ENCODE measurements at regions not wholly inside any gene's neighbourhood (a gene's known extent, or its start where the extent isn't known, plus 50 kb on each side); places are given as distances from the start of the nearest gene placed in this dataset.
"Not testable (repeated sequence)": the region's sequence is repeated elsewhere in the genome, so short reads cannot be mapped to it uniquely, and the experiment has no call there.

GRCh38 chr7:91752102-91752501 lies 128.4 kb downstream of the MTERF1 start:
- no peaks in the 10 kb centered on the region for H3K36me3 ChIP-seq (ENCODE audit: control insufficient read depth, insufficient read depth, low read length)
- H3K27me3 ChIP-seq (ENCODE audit: control insufficient read depth, insufficient read depth, low read length) = no peaks in the 10 kb centered on the region
- no peak overlapping the region for H3K27ac ChIP-seq (ENCODE audit: low read length)
- DNase-seq = no peak
- WGBS (ENCODE audit: insufficient coverage) = no CpG with 5 or more reads among the region's 1 CpG
- H3K4me1 ChIP-seq (ENCODE audit: control insufficient read depth, insufficient read depth, low read length) = no peaks in the 10 kb centered on the region
- peaks cover 5% of the 10 kb centered on the region for H3K9me3 ChIP-seq (replicated peaks; ENCODE audit: control insufficient read depth, low read depth, low read length)
- no peak overlapping the region for H3K4me3 ChIP-seq (ENCODE audit: low read length)

GRCh38 chr7:91754280-91754679 lies 126.2 kb downstream of the MTERF1 start:
- not testable (repeated sequence) for H3K36me3 ChIP-seq (ENCODE audit: control insufficient read depth, insufficient read depth, low read length); H3K27me3 ChIP-seq (ENCODE audit: control insufficient read depth, insufficient read depth, low read length); DNase-seq; H3K4me1 ChIP-seq (ENCODE audit: control insufficient read depth, insufficient read depth, low read length); H3K4me3 ChIP-seq (ENCODE audit: low read length); H3K27ac ChIP-seq (ENCODE audit: low read length); H3K9me3 ChIP-seq (replicated peaks; ENCODE audit: control insufficient read depth, low read depth, low read length)
- no CpG with 5 or more reads among the region's 1 CpG for WGBS (ENCODE audit: insufficient coverage)

GRCh38 chr7:91755121-91755520 lies 125.4 kb downstream of the MTERF1 start:
- H3K4me3 ChIP-seq (ENCODE audit: low read length); H3K27ac ChIP-seq (ENCODE audit: low read length); H3K36me3 ChIP-seq (ENCODE audit: control insufficient read depth, insufficient read depth, low read length); H3K27me3 ChIP-seq (ENCODE audit: control insufficient read depth, insufficient read depth, low read length); H3K9me3 ChIP-seq (replicated peaks; ENCODE audit: control insufficient read depth, low read depth, low read length); DNase-seq; H3K4me1 ChIP-seq (ENCODE audit: control insufficient read depth, insufficient read depth, low read length): not testable (repeated sequence)

GRCh38 chr7:91759205-91759863 lies 121.2 kb downstream of the MTERF1 start:
- no peaks in the 10 kb centered on the region for H3K27me3 ChIP-seq (ENCODE audit: control insufficient read depth, insufficient read depth, low read length)
- H3K4me1 ChIP-seq (ENCODE audit: control insufficient read depth, insufficient read depth, low read length) = no peaks in the 10 kb centered on the region
- DNase-seq = no peak
- no peak overlapping the region for H3K4me3 ChIP-seq (ENCODE audit: low read length)
- H3K9me3 ChIP-seq (replicated peaks; ENCODE audit: control insufficient read depth, low read depth, low read length) = no peaks in the 10 kb centered on the region
- H3K27ac ChIP-seq (ENCODE audit: low read length) = no peak overlapping the region
- 56% methylated on average over 4 of the region's 4 CpGs for whole genome bisulfite sequencing (ENCODE audit: insufficient coverage)
- H3K36me3 ChIP-seq (ENCODE audit: control insufficient read depth, insufficient read depth, low read length) = no peaks in the 10 kb centered on the region

GRCh38 chr7:91767820-91768219 lies 112.7 kb downstream of the MTERF1 start:
- Histone ChIP-seq H3K27ac (ENCODE audit: low read length) (no peak overlapping the region), H3K27me3 (ENCODE audit: control insufficient read depth, insufficient read depth, low read length) (no peaks in the 10 kb centered on the region), H3K36me3 (ENCODE audit: control insufficient read depth, insufficient read depth, low read length) (no peaks in the 10 kb centered on the region), H3K4me3 (ENCODE audit: low read length) (no peak overlapping the region), H3K9me3 (replicated peaks; ENCODE audit: control insufficient read depth, low read depth, low read length) (peaks cover 6% of the 10 kb centered on the region), H3K4me1 (ENCODE audit: control insufficient read depth, insufficient read depth, low read length) (peaks cover 4% of the 10 kb centered on the region)
- WGBS (ENCODE audit: insufficient coverage) = 94% methylated on average over 3 of the region's 10 CpGs
- no peak for DNase-seq

- no CpG with 5 or more reads among the region's 1 CpG for WGBS (ENCODE audit: insufficient coverage)
- DNase-seq = no peak
- Histone ChIP-seq H3K4me3 (ENCODE audit: low read length) (no peak overlapping the region), H3K27me3 (ENCODE audit: control insufficient read depth, insufficient read depth, low read length) (no peaks in the 10 kb centered on the region), H3K36me3 (ENCODE audit: control insufficient read depth, insufficient read depth, low read length) (no peaks in the 10 kb centered on the region), H3K9me3 (replicated peaks; ENCODE audit: control insufficient read depth, low read depth, low read length) (no peaks in the 10 kb centered on the region), H3K4me1 (ENCODE audit: control insufficient read depth, insufficient read depth, low read length) (peaks cover 4% of the 10 kb centered on the region), H3K27ac (ENCODE audit: low read length) (no peak overlapping the region)
Measured at GRCh38 chr7:91771394-91771793, 109.1 kb downstream of the MTERF1 start.

GRCh38 chr7:91771921-91772815 lies 108.3 kb downstream of the MTERF1 start:
- Histone ChIP-seq H3K27me3 (ENCODE audit: control insufficient read depth, insufficient read depth, low read length) (no peaks in the 10 kb centered on the region), H3K36me3 (ENCODE audit: control insufficient read depth, insufficient read depth, low read length) (no peaks in the 10 kb centered on the region), H3K4me3 (ENCODE audit: low read length) (no peak overlapping the region), H3K9me3 (replicated peaks; ENCODE audit: control insufficient read depth, low read depth, low read length) (no peaks in the 10 kb centered on the region), H3K27ac (ENCODE audit: low read length) (no peak overlapping the region), H3K4me1 (ENCODE audit: control insufficient read depth, insufficient read depth, low read length) (peaks cover 4% of the 10 kb centered on the region)
- WGBS (ENCODE audit: insufficient coverage) = 36% methylated on average over 1 of the region's 4 CpGs
- peak; percentile 60 for DNase-seq

GRCh38 chr7:91776171-91776570 lies 104.3 kb downstream of the MTERF1 start:
- Histone ChIP-seq H3K9me3 (replicated peaks; ENCODE audit: control insufficient read depth, low read depth, low read length) (no peaks in the 10 kb centered on the region), H3K27me3 (ENCODE audit: control insufficient read depth, insufficient read depth, low read length) (no peaks in the 10 kb centered on the region), H3K4me3 (ENCODE audit: low read length) (no peak overlapping the region), H3K4me1 (ENCODE audit: control insufficient read depth, insufficient read depth, low read length) (peaks cover 4% of the 10 kb centered on the region), H3K36me3 (ENCODE audit: control insufficient read depth, insufficient read depth, low read length) (no peaks in the 10 kb centered on the region), H3K27ac (ENCODE audit: low read length) (no peak overlapping the region)
- peak; percentile 65 for DNase-seq
- no CpG with 5 or more reads among the region's 2 CpGs for WGBS (ENCODE audit: insufficient coverage)

GRCh38 chr7:91777522-91777921 lies 103.0 kb downstream of the MTERF1 start:
- Histone ChIP-seq H3K36me3 (ENCODE audit: control insufficient read depth, insufficient read depth, low read length) (no peaks in the 10 kb centered on the region), H3K27ac (ENCODE audit: low read length) (no peak overlapping the region), H3K9me3 (replicated peaks; ENCODE audit: control insufficient read depth, low read depth, low read length) (no peaks in the 10 kb centered on the region), H3K27me3 (ENCODE audit: control insufficient read depth, insufficient read depth, low read length) (no peaks in the 10 kb centered on the region), H3K4me1 (ENCODE audit: control insufficient read depth, insufficient read depth, low read length) (peaks cover under 1% of the 10 kb centered on the region), H3K4me3 (ENCODE audit: low read length) (no peak overlapping the region)
- WGBS (ENCODE audit: insufficient coverage) = no CpG with 5 or more reads among the region's 3 CpGs
- DNase-seq = no peak

GRCh38 chr7:91778416-91778815 lies 102.1 kb downstream of the MTERF1 start:
- H3K4me3 ChIP-seq (ENCODE audit: low read length) = no peak overlapping the region
- no peaks in the 10 kb centered on the region for H3K27me3 ChIP-seq (ENCODE audit: control insufficient read depth, insufficient read depth, low read length)
- no peaks in the 10 kb centered on the region for H3K4me1 ChIP-seq (ENCODE audit: control insufficient read depth, insufficient read depth, low read length)
- no peak for DNase-seq
- no peaks in the 10 kb centered on the region for H3K36me3 ChIP-seq (ENCODE audit: control insufficient read depth, insufficient read depth, low read length)
- H3K9me3 ChIP-seq (replicated peaks; ENCODE audit: control insufficient read depth, low read depth, low read length) = no peaks in the 10 kb centered on the region
- H3K27ac ChIP-seq (ENCODE audit: low read length) = no peak overlapping the region
- whole genome bisulfite sequencing (ENCODE audit: insufficient coverage) = no CpG with 5 or more reads among the region's 1 CpG
